Right atrium auricular region (tissue), 2 donors: ENCODE measurements at regions not wholly inside any gene's neighbourhood (a gene's known extent, or its start where the extent isn't known, plus 50 kb on each side); places are given as distances from the start of the nearest gene placed in this dataset.
A peak's percentile ranks its signal among the peaks of the same experiment; 100 is the strongest.

ENCODE experiments used
- DNase-seq: peaks from one replicate; pipeline ENCODE4 v3.0.0-alpha.2; 2019; ENCODE audit warnings: low spot score
- H3K27ac ChIP-seq, 2 donors: fragments of 200-600 bp; sonication (generic); 1 replicate in 1 of 2; 2 replicates in 1 of 2; pipeline ENCODE4 v1.5.1; 2016 to 2019
- H3K27me3 ChIP-seq, 2 donors: fragments of 200-600 bp; sonication (generic); one replicate each; pipeline versions ENCODE4 v1.5.1 to v1.6.0; 2017 to 2019
- H3K36me3 ChIP-seq: fragments of 200-600 bp; sonication (generic); one replicate; pipeline ENCODE4 v1.5.1; 2016
- H3K4me1 ChIP-seq, 2 donors: fragments of 200-600 bp; sonication (generic); one replicate each; pipeline versions ENCODE4 v1.5.1 to v1.6.0; 2017 to 2019
- H3K4me3 ChIP-seq, 2 donors: fragments of 200-600 bp; sonication (generic); 1 replicate in 1 of 2; 2 replicates in 1 of 2; pipeline ENCODE4 v1.5.1; 2017 to 2019; ENCODE audit warnings: mild to moderate bottlenecking in 1 of 2, moderate library complexity in 1 of 2
- H3K9me3 ChIP-seq, 2 donors: fragments of 200-600 bp; sonication (generic); one replicate each; pipeline ENCODE4 v1.5.1; 2019
- CTCF ChIP-seq, 2 donors: fragments of 200-600 bp; sonication (generic); IDR thresholded peaks; one replicate each; pipeline ENCODE4 v1.5.1; 2019; ENCODE audit warnings: antibody characterized with exemption in 2 of 2

DNA sequence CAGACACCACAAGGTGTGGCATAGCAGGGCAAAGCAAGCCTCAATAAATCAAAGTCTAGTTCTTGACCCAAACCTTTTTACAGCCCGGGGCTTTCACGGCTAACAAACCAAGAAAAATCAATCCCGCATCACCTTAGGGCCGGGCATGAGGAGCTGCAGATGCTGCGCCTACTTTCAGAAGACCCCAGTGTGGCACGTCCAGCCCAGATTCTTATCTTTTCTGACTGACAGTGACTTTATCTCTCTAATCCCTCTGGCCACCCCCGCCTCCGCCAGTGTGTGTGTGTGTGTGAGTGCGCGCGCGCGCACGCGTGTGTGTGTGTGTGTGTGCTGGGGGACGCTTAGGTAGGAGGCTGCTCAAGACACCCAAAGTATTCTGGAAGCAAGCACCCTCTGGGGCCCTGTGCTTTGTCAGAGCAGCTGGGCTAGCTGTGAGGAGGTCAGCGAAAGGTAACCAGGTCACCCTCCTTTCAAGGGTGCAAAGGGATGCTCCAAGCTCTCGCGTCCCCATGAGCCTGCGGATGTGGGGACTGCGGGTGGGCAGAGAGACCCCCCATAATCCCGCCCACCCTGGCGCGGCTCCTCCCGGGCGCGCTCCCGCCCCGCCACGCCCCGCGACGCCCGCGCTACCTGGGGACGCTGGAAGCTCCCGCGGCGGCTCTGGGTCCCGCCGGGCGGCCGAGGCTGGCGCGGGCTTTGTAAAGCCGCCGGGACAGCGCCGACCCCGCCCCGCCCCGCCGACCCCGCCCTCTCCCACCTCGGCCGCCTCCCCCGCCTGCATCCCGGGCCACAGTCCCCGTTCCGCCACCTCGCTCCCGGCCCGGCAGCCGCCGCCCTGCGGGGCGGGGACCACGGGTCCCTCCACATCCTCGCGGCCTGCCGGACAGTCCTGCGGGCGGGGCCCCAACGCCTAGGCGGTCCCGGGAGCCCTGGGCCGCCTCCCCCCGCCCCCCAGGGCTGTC lies 57.1 kb upstream of the RHOBTB1 start:
- Histone ChIP-seq H3K4me1 (peaks cover 0 to 4% of the 10 kb centered on the region in 2 donors), H3K27ac (no peak overlapping the region), H3K4me3 (peak overlapping the region; percentile 28 to 49), H3K27me3 (peaks cover 0 to 3% of the 10 kb centered on the region in 2 donors), H3K9me3 (no peaks in the 10 kb centered on the region), H3K36me3 (no peaks in the 10 kb centered on the region)
- no peak for DNase-seq
- no peak for TF ChIP-seq CTCF (IDR thresholded peaks at IDR 0.05)

DNA sequence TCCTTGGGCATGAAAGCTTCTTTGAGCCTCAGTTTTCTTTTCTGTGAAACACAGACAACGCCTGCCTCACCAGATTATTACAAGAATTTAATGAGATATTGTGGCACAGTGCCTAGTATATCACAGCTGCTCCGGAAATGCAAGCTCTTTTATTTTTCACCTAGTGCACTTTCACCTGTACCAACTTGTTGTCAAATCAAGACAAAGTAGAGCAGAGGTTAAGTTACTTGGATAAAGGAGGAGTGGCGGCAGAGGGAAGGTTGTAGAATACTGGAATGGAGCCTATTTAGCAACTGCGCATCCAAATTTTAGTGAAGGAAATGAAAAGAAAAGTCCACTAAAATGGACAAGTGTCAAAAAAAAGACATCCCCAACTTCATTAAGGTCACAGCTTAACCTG lies 54.9 kb upstream of the RHOBTB1 start:
- Histone ChIP-seq H3K27me3 (peaks cover 0 to 3% of the 10 kb centered on the region in 2 donors), H3K27ac (no peak overlapping the region), H3K9me3 (no peaks in the 10 kb centered on the region), H3K36me3 (no peaks in the 10 kb centered on the region), H3K4me1 (peaks cover 0 to 4% of the 10 kb centered on the region in 2 donors), H3K4me3 (no peak overlapping the region)
- DNase-seq, result no peak
- no peak for TF ChIP-seq CTCF (IDR thresholded peaks at IDR 0.05)

DNA sequence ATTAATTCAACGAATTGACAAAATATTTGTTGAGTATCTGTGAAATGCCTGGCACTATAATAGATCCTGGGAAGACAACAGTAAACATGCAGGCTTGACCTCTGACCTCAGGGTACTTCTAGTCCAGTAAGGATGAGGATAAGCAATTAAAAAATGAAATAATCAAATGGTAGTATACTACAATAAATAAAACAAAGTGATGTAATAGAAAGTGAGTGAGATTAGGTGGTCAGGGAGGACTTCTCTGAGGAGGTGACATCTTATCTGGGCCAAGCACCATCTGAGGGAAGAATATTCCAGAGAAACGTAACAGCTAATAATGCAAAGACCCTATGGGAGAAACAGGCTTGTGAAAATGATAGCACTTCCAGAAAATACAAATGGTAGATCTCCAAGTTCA lies 50.1 kb upstream of the RHOBTB1 start:
- H3K4me3 ChIP-seq, result no peak overlapping the region
- no peak for DNase-seq
- H3K27ac ChIP-seq, result no peak overlapping the region
- no peaks in the 10 kb centered on the region for H3K9me3 ChIP-seq
- H3K36me3 ChIP-seq, result no peaks in the 10 kb centered on the region
- H3K27me3 ChIP-seq, result no peaks in the 10 kb centered on the region
- no peaks in the 10 kb centered on the region for H3K4me1 ChIP-seq
- no peak for TF ChIP-seq CTCF (IDR thresholded peaks at IDR 0.05)
